Mammary epithelial cell (primary cell): ENCODE measurements at regions not wholly inside any gene's neighbourhood (a gene's known extent, or its start where the extent isn't known, plus 50 kb on each side); places are given as distances from the start of the nearest gene placed in this dataset.

Source experiments
- EZH2 ChIP-seq: IDR thresholded peaks from 2 replicates; pipeline ENCODE4 v1.6.1; 2012; ENCODE audit warnings: low read length, inconsistent platforms, borderline replicate concordance
- TF ChIP-seq, protein P1 (sequence below), 2 donors: IDR thresholded peaks in 1 of 2; conservative IDR thresholded peaks in 1 of 2; 2 replicates each; pipeline ENCODE4 v1.5.1; 2011 to 2012; ENCODE audit warnings: inconsistent platforms in 2 of 2, low read length in 2 of 2, mild to moderate bottlenecking in 2 of 2, control low read depth in 1 of 2, low read depth in 1 of 2; ENCODE audit not compliant: insufficient read depth in 1 of 2; ENCODE audit errors: extremely low read depth in 1 of 2

DNA sequence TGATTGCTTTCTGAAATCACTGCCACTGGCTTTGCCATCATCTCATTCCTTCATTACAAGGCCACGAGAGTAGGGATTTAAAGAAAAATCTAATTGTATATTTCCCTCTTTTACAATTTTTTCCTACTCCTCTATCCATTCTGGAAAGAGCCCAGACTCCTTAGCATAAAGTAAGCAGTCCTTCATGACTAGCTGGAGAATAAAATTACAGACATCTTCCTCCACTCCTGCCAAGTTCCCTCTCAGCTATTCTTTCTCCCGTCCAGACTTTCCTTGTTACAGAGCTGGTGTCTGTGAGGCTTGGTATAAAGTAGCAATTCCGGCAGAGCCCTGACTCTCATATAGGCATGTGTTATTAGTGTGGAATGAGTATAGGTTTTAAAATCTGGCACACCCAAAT is 806.8 kb downstream of the PLCL1 start:
- TF ChIP-seq, protein P1, sequence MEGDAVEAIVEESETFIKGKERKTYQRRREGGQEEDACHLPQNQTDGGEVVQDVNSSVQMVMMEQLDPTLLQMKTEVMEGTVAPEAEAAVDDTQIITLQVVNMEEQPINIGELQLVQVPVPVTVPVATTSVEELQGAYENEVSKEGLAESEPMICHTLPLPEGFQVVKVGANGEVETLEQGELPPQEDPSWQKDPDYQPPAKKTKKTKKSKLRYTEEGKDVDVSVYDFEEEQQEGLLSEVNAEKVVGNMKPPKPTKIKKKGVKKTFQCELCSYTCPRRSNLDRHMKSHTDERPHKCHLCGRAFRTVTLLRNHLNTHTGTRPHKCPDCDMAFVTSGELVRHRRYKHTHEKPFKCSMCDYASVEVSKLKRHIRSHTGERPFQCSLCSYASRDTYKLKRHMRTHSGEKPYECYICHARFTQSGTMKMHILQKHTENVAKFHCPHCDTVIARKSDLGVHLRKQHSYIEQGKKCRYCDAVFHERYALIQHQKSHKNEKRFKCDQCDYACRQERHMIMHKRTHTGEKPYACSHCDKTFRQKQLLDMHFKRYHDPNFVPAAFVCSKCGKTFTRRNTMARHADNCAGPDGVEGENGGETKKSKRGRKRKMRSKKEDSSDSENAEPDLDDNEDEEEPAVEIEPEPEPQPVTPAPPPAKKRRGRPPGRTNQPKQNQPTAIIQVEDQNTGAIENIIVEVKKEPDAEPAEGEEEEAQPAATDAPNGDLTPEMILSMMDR (conservative IDR thresholded peaks at IDR 0.05 in 1 of 2, IDR thresholded peaks at IDR 0.05 in 1 of 2; ENCODE audit: extremely low read depth in 1 of 2, insufficient read depth in 1 of 2, low read depth in 1 of 2, low read length in 2 of 2), result no peak
- TF ChIP-seq EZH2, result no peak
